GM03348 (cell line): ENCODE measurements at regions not wholly inside any gene's neighbourhood (a gene's known extent, or its start where the extent isn't known, plus 50 kb on each side); places are given as distances from the start of the nearest gene placed in this dataset.

Source experiments
- DNase-seq: peaks from one replicate; pipeline ENCODE4 v3.0.0; 2012; ENCODE audit warnings: low spot score

DNA sequence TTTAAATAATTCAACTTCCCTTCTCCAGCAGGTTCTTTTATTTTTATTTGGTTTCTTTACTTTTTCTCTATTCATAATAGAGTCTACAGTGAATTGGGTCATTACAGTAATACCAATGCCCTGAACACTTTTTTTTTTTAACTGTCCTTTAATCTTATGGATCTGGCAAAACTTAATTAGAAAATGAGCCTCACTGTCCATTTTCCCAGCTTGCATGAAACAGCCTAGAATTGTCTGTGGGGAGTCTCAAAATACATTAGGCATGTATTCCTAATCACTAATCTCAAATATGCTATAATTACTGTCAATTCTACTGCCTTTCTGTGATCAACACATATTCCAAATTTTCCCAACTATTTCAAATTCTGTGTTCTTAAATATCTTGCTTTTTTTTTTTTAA is 406.8 kb downstream of the ANXA1 start:
- no peak for DNase-seq

DNA sequence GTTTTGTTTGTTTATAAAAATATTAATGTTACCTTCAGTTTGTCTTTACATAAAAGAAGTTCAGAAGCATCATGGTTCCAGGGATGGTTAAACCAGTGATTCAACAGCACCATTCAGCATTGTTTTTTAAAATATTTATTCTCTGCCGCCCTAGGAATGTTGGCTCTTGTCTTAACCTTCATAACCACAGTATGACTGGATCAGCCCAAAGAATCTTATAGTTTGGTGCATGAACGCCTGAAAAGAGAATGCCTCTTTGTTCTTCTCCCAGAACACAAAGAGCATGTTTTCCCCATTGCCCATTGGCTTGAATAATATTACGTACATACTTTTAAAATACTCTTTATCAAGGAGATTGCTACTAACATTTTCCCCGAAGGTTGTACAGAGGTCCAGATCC is 413.4 kb downstream of the ANXA1 start:
- DNase-seq = no peak

DNA sequence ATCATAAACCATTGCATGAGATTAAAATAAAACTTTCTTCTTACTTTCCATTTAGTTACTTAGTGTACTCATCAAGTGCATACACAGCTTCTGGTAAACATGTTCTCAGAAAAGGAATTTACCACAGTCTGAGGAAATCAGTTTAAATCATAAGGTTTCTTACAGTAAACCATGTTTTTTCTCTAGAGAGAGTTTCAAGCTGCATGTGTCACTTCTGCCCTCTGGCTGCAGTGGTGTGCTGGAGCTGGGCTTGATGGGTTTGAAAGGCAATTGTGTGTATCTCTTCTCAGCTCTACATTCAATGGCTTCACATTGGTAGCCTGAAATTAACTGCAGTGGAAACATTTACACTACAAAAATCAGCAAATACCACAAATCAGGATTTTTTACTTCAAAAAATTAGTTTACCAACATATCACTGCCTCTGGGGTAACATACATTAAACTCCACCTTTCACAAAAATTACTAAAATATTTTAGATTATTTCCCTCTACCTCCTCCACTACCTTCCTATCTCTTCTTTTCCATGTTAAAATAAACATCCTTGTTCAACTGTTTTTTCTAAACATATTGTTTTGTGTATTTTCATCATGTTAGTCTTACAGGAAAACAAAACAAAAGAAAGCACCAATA is 414.3 kb downstream of the ANXA1 start:
- DNase-seq = no peak

DNA sequence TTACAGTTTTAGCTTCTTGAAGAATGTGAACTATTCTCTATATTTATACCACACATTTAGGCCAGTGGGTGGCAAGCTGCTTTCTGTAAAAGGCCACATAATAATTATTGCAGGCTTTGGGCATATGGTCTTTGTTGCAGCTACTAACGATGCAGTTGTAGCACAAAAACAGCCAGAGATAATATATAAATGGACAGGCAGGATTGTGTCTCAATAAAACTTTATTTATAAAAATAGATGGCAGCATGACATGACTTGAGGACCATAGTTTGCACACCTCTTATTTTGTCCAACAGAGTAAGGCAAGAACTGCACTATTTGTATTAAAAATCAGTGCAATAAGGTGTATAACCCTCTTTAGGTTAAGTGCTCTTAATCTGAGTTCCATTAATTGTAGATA is 415.0 kb downstream of the ANXA1 start:
- no peak for DNase-seq

DNA sequence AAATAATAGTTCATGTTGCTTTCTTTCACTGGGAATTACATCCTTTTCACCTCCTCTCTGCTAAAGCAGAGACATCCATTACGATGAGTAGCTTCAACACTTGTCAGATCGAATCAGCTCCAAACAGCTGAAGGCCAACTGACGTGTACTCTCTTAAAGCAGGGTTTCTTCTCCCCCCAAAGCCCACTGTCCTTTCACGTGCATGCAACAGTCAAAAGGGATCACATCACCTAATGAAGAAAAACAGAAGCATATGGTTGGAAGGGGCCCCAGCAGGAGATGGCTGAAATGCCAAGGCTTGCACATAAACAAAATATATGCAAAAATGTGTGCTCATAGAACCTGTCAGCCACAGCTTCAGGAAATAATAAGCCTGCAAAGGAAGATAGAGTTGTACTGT is 421.6 kb downstream of the ANXA1 start:
- no peak for DNase-seq

DNA sequence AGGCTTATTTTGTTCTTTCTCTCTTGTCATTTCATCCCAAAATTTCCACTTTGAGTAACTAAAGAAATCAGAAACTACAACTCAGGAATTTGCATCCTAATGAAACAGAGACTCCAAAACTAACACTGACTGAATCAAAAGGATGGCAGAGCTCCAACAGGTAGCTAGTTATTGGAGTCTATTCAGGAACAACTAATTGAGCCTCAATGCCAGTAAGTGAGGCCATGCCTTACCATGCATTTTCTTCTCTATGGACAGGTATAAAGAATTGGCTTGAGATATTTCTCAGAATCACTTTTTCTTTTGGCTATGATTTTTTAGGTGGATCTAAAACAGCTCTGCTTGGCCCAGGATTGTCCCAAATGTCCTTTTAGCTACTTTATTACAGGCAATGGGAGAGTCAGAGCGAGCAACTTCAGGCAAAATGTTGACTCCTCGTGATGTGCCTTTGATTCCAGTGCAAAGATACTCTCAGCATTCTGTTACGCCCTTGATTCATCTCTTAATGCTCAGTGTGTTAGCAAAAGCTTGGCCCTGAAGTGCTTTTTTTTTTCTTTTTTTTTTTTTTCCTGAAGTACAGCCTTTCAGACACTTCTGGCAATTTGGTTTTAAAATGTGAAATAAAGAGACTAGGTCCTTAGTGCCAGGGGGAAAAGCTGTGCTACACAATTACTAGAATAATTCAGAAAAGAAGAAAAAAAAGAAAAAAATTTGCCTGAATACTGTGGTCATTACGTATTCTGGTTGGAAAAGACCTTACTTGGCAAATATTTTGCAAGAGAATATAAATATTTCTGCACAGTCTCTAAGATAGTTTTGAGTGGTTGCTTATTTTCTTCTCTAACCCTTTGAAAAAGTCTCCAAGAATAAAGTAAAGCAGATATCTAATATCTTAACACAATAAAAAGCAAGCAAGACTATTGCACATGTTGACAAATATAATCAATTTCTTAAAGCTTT is 423.7 kb downstream of the ANXA1 start:
- no peak for DNase-seq

DNA sequence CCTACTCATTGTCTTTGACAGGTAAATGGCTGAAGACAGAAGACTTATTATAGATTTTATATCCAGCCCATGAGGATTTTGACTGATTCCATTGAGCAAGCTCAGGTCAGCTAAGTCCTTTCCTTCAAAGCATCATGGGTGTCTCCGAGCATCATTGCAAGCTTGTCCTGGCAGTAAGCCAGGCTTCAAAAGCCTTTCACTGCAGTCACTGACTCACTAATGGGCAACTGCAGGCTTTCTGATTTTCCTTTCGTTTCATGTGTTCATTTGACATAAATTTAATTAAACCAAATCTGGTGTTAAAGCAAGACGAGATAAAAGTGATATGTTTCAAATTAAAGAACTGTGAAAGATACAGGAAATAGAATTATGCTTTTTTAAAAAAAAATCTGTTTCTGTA is 426.2 kb downstream of the ANXA1 start:
- no peak for DNase-seq

DNA sequence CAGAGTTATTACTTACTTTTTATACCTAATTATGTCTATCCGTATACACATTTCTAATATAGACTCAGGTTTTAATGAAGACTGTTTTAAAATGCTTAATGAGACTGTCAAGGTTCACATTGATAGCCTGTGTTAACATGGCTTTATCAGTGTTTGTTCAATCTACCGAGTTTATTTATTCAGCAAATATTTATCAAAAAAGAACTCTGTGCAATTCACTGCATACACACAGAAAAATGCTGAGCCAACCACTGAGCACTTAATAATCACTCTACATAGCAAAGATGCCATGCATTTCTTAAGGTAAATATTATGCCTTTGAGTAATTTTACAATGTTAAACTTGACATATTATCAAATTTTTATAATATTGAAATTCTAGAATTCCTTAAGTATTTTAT is 428.2 kb downstream of the ANXA1 start:
- DNase-seq = no peak

DNA sequence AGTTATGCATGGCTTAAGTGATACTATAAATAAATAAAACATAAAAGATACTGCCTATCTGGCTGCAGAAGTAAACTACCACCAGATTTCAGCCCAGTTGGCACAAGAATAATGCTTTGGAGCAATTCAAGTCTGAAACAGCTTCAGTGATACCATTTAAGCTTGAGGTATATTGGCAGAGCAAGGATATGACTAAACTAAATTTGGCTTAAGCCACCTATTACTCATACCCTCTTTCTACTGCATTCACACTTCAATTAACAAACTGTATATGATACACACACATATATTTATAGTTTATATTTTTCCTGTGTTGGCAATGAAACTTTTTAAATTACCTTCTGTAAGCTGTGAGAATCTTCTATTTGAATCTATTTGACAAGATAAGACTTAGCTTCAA is 431.9 kb downstream of the ANXA1 start:
- no peak for DNase-seq

DNA sequence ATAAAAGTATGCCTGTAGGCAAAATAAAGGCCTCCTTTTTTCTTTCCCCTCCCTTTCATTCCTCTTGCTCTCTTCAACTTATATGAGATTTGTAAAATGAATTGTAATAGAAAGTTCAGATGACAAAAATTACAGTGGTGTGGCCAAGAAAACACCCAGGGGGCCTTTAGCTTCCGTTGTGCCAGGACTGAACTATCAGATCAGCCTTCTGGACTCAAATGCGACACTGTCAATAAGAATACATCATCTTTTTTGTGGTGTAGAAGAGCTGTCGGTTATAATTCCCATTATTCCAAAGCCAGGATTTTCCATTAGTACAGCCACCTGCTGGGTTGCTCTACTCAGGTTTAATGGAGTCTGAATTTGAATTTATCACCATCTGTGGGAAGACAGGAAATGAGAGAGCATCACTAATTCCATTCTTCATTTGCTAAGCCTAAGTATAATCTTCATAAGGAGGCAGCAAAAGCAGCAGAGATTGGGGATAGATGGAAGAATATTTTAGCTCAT is 443.4 kb downstream of the ANXA1 start:
- no peak for DNase-seq

DNA sequence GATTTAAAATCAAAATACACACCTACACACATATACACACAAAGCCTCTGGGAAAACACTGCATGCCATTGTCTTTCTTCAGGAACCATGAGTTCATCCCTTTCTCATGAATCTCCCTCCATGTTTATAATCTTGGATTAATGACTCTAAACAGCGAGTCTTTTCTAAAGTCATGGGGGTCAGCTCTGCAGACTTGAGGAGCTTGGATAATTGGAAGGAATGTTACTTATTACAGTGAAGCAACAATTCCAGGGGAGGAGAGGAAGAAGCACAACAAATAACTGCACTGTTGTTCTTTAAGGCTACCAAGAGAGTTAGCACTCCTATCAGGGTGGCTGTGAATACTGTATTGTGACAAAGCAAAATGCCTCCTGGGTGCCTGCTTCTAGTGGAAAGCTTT is 444.7 kb downstream of the ANXA1 start:
- no peak for DNase-seq

DNA sequence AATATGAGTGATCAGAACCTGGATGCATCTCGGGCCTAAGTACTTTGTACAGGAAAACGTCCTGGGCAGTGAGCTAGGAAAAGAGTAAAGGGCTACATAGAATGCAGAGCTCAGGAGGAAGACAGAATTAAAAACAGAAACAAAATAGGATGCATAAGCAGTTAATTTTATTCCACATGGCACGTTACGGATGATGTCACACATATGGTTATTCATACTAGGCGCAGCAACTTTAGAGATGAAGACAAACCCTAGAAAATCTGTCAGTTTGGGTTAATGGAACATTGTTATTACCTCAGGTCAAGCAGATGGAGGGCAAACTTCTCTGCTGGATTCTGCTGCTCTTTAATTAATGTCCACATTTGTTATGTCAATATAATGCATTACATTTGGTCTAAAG is 445.4 kb downstream of the ANXA1 start:
- no peak for DNase-seq

DNA sequence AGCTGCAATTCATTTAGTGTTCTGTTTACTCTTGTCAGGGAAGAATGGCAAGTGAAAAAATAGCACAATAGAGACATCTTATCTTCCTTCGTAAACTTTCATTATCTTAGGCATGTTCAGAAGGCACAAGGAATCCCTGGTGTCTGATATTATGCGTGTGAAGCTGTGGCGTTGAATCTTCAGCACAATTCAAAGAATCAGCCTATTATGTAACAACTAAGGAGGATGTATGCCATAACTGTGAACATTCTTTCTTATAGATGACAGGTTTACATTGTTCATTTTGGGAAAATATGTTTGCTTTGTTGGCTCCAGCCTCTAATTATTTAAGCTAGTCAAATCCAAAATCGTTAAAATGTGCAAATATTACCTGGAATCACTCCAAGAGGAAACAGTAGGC is 446.1 kb downstream of the ANXA1 start:
- DNase-seq = no peak

DNA sequence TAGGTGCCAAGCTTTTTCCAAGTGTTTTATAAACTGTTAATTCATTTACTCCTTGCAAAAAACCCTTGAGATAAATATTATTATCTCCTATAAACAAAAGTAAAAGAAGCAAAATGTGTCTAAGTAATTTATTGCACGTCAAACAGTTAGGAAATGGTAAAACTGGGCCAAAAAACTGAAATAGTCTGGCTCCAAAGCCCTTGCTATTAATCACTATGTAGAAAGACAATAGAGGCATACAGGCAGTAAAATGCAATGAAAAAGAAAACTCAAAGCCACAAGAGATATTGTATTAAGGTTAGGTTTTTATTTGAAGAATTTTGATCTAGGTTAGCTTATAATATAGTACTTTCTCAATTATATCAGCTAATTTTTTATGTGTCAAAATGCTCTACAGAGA is 457.7 kb downstream of the ANXA1 start:
- no peak for DNase-seq

DNA sequence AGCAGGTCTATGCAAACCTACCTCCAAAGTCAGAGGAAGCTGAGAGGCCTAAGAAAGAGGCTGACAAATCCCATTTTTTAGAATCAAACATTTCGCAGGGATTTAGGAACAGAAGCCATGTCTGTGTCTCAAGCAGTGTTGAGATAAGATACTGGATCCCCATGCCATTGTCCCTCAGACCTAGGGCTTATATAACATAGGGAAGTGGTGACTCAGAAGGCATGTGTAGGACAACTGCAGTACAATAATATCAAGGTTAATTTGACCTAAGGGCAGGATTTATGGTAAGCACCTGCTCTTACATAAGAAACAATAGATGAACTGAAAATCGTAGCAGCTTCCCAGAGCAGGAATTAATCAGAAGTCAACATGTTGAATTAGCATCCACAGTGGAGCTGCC is 459.4 kb downstream of the ANXA1 start:
- no peak for DNase-seq

DNA sequence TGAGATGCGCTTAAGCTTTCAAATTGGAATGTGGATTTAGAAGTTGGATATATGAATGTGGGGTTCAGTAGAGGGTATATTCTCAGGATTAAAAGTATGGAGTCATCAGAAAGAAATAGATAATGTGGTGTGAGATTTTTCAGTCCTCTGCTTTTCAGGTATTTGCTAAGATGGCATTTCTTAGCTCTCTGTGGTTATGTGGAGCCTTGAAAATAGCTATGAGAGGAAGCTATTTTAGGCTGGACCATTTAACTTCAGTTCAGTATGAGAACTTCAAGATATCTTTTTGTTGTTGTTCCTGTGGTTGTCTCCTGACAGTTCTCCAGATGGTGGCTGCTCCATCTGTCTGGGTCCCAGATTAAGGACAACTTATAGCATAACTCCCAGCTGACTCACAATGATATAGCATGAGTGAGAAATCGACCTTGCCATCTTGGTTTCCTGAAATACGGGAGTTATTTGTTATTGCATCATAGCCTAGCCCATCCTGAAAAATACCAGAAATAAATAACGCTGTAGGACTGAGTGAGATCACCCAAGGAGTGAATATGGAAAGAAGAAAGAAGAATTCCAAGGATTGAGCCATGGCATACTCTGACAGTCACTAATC is 461.5 kb downstream of the ANXA1 start:
- DNase-seq = no peak

DNA sequence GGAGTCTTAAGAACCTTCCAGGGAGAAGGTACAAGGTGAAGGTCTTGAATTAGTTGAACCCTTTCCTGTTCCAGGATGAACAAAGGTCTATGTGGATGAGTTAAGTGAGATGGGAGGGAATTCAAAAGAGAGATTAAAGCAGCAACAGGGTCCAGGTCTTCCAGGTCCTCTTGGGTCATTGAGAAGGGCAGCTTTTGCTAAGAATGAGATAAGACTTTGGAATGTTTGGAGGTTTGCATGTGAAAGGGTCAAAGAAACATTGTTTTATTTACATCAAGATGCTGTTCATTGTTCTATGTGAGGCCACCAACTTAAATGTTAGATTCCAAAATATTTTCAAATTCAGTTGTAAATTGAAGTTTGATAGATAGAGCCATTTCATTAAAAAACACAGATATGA is 463.9 kb downstream of the ANXA1 start:
- no peak for DNase-seq

DNA sequence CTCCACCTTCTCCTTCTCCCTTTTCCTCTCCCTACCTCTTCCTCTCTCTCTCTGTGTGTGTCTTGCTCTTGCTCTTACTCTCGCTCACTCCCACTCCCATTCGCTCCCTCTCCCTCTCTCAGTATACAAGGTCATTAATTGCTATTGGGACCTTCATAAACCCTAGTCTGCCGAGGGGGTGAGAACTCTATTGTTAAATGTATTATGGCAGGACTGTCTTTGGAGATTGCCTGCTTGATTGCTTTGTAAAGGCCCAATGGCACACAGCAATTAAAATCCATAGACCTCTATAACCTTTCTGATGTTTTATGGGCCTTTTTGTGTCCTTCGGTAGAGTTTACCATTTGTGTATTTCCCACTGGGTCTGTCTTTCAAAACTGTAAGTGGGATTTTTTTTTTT is 465.9 kb downstream of the ANXA1 start:
- no peak for DNase-seq

DNA sequence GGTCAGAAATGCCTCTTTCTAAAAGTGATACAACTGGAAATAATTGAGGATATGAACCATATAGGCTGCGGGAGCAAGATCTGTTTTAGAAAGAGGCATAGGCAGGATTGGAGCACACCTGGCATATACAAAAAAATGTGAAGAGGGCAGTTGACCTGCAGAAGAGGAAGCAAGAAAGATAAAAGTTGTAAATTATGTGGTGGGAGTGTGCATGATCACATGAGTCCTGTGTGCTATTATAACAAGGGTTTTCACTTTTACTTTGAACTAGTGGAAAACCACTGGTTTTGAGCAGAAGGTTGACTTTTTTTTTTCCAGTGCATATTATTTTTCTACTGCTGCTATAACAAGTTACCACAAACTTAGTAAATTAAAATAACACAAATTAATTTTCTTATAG is 489.3 kb downstream of the ANXA1 start:
- no peak for DNase-seq

DNA sequence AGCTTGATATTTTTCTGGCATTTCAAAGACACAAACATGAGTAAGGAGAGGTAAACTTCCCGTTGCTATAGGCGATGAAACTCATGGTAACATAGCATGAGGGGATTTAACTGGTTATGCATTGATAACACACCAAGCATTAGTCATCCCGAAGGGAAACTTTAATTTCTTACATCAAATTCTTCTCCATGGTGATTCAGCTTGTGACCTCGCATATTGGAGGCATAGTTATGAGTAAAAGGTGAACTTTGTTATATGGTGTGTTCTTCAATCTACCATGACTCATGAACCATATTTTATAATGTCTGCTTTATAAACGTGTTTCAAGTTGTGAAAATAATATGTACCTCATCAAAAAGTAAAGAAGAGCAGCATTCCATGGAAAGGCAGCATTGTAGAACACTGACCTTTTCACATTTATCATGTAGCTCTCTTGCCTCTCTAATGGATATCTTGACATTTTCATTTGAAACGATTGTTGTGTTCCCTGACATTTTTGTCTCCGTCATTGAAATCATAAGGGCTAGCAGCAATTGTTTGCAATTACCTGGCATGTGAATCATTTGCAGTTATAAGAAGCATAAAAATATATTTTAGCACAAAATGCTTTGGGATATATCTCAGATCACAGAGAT is 491.8 kb downstream of the ANXA1 start:
- DNase-seq = no peak

DNA sequence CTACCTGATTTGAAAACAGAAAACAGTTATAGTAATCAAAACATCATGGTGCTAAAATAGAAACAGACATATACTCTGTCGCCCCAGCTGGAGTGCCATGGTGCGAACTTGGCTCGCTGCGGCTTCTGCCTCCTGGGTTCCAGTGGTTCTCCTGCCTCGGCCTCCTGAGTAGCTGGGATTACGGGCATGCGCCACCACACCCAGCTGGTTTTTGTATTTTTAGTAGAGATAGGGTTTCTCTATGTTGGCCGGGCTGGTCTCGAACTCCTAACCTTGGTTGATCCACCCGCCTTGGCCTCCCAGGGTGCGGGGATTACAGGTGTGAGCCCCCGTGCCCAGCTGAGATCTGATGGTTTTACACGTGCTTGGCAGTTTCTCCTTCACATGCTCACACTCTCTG is 495.9 kb downstream of the ANXA1 start:
- no peak for DNase-seq

DNA sequence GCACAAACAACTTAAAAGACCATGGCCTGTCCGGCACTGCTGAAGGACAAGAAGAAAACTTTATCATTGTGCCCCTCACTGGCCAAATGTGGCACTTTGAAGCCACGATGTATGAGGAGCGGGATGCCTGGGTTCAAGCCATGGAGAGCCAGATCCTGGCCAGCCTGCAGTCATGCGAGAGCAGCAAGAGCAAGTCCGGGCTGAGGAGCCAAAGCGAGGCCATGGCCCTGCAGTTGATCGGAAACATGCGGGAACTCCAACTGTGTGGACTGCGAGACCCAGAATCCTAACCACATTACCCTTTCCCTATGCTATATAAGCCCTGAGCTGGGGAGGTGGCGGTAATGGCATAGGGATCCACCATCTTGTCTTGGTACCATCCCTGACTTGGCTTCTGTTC is 497.9 kb downstream of the ANXA1 start:
- DNase-seq = no peak

DNA sequence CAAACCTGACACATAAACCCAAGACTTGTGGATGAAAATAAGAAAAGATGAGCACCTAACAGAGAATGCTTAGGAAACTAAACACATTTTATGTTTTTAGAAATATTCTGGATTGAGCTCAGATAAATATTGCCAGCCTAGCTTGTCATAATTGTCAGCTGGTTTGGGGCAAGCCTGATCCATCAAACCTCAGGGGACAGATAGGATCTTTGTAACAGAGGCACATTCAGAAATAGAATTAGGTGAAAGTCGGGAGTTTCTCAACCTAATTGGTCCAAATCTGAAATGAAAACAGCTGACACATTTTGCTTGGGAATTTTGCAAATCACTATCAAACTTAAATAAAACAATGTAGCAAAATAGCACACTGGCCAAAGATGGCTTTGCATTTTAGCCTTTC is 503.7 kb downstream of the ANXA1 start:
- DNase-seq = no peak
